MM.1S (cell line): ENCODE measurements at regions not wholly inside any gene's neighbourhood (a gene's known extent, or its start where the extent isn't known, plus 50 kb on each side); places are given as distances from the start of the nearest gene placed in this dataset.

ENCODE experiments used
- DNase-seq: peaks from one replicate; pipeline ENCODE4 v3.0.0-alpha.2; 2015
- H2AFZ ChIP-seq: fragments of 300-600 bp; sonication (generic); 2 replicates; pipeline ENCODE4 v1.6.0; 2016; ENCODE audit warnings: antibody characterized with exemption, low read length
- H3F3A ChIP-seq: fragments of 300-600 bp; sonication (generic); 2 replicates; pipeline ENCODE4 v1.6.1; 2016; ENCODE audit warnings: mild to moderate bottlenecking, antibody characterized with exemption, low read length, moderate library complexity, mixed read lengths; ENCODE audit not compliant: insufficient read depth
- H3K27ac ChIP-seq: fragments of 300-600 bp; sonication (generic); 2 replicates; pipeline ENCODE4 v1.5.1; 2016; ENCODE audit warnings: mild to moderate bottlenecking, low read length
- H3K27me3 ChIP-seq: fragments of 300-600 bp; sonication (generic); replicated peaks from 2 replicates; pipeline ENCODE4 v1.6.0; 2016; ENCODE audit warnings: low read length; ENCODE audit not compliant: insufficient read depth
- H3K36me3 ChIP-seq: fragments of 300-600 bp; sonication (generic); replicated peaks from 2 replicates; pipeline ENCODE4 v1.6.1; 2016; ENCODE audit warnings: mild to moderate bottlenecking, low read length, mixed read lengths; ENCODE audit not compliant: insufficient read depth
- H3K4me1 ChIP-seq: fragments of 300-600 bp; sonication (generic); 2 replicates; pipeline ENCODE4 v1.6.1; 2016; ENCODE audit warnings: low read length, mixed read lengths
- H3K4me2 ChIP-seq: fragments of 300-600 bp; sonication (generic); 2 replicates; pipeline ENCODE4 v1.6.0; 2016; ENCODE audit warnings: low read depth, low read length
- H3K4me3 ChIP-seq: fragments of 300-600 bp; sonication (generic); 2 replicates; pipeline ENCODE4 v1.5.1; 2016; ENCODE audit warnings: low read length, mixed read lengths
- H3K79me2 ChIP-seq: fragments of 300-600 bp; sonication (generic); 2 replicates; pipeline ENCODE4 v1.6.1; 2016; ENCODE audit warnings: mixed run types, low read length, mixed read lengths
- H3K9ac ChIP-seq: fragments of 300-600 bp; sonication (generic); 2 replicates; pipeline ENCODE4 v1.6.1; 2016; ENCODE audit warnings: low read length, mixed read lengths
- H3K9me2 ChIP-seq: fragments of 300-600 bp; sonication (generic); replicated peaks from 2 replicates; pipeline ENCODE4 v1.6.1; 2016; ENCODE audit warnings: mild to moderate bottlenecking, low read length, mixed read lengths; ENCODE audit not compliant: insufficient read depth
- H3K9me3 ChIP-seq: fragments of 300-600 bp; sonication (generic); replicated peaks from 2 replicates; pipeline ENCODE4 v1.6.1; 2016; ENCODE audit warnings: mild to moderate bottlenecking, low read length, mixed read lengths; ENCODE audit not compliant: insufficient read depth
- H4K20me1 ChIP-seq: fragments of 300-600 bp; sonication (generic); 2 replicates; pipeline ENCODE4 v1.6.1; 2016; ENCODE audit warnings: mild to moderate bottlenecking, low read length, moderate library complexity, mixed read lengths; ENCODE audit not compliant: insufficient read depth
- CTCF ChIP-seq: fragments of 300-600 bp; sonication (generic); IDR thresholded peaks from 2 replicates; pipeline ENCODE4 v1.5.1; 2016; ENCODE audit warnings: antibody characterized with exemption, low read length, mixed read lengths
- EZH2 ChIP-seq: fragments of 300-600 bp; sonication (generic); optimal IDR thresholded peaks from 2 replicates; pipeline ENCODE3; 2017; ENCODE audit warnings: low read depth, mild to moderate bottlenecking, antibody characterized with exemption, low read length, mixed read lengths
- EZH2phosphoT487 ChIP-seq: fragments of 300-600 bp; sonication (generic); IDR thresholded peaks from 2 replicates; pipeline ENCODE4 v1.6.1; 2018; ENCODE audit warnings: antibody characterized with exemption, low read length

GRCh38 chr1:222987674-222988076 lies 155.4 kb downstream of the TLR5 start:
- Histone ChIP-seq H3K9me3 (no peaks in the 10 kb centered on the region), H4K20me1 (no peaks in the 10 kb centered on the region), H3K27me3 (no peaks in the 10 kb centered on the region), H3K9me2 (no peaks in the 10 kb centered on the region), H2AFZ (no peak overlapping the region), H3K4me3 (no peak overlapping the region), H3F3A (no peaks in the 10 kb centered on the region), H3K79me2 (no peaks in the 10 kb centered on the region), H3K4me1 (no peaks in the 10 kb centered on the region), H3K4me2 (no peak overlapping the region), H3K9ac (no peak overlapping the region), H3K36me3 (no peaks in the 10 kb centered on the region), H3K27ac (no peak overlapping the region)
- DNase-seq, result no peak
- no peak for TF ChIP-seq EZH2
- TF ChIP-seq EZH2phosphoT487, result no peak
- no peak for TF ChIP-seq CTCF

GRCh38 chr1:222989443-222989842 lies 153.6 kb downstream of the TLR5 start:
- no peak overlapping the region for H3K9ac ChIP-seq
- no peak for TF ChIP-seq EZH2phosphoT487
- no peak for TF ChIP-seq CTCF
- no peak for TF ChIP-seq EZH2
- H3F3A ChIP-seq, result no peaks in the 10 kb centered on the region
- H3K9me3 ChIP-seq, result no peaks in the 10 kb centered on the region
- no peaks in the 10 kb centered on the region for H3K79me2 ChIP-seq
- no peaks in the 10 kb centered on the region for H3K36me3 ChIP-seq
- H3K27me3 ChIP-seq, result no peaks in the 10 kb centered on the region
- no peak overlapping the region for H2AFZ ChIP-seq
- H3K4me3 ChIP-seq, result no peak overlapping the region
- no peak for DNase-seq
- no peaks in the 10 kb centered on the region for H3K4me1 ChIP-seq
- H3K4me2 ChIP-seq, result no peak overlapping the region
- no peak overlapping the region for H3K27ac ChIP-seq
- no peaks in the 10 kb centered on the region for H4K20me1 ChIP-seq
- H3K9me2 ChIP-seq, result no peaks in the 10 kb centered on the region

DNA sequence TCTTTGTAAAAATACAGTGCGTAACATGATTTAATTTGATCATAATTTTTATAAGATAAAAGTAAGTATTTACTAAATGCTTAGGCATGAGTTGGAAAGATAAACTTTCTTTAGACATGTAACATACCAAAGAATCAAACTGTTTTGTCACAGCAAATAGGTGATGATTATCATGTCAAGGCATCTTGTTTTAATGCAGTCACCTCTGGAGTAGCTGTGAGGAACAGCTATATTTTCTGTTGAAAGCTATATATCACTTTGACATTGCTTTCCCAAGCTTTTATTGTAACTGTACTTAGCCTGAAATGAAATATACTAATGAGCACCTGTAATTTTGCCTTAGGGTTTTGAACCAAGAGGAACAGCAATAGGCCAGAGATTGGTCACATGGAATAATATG lies 151.9 kb downstream of the TLR5 start:
- DNase-seq, result no peak
- Histone ChIP-seq H3K4me1 (no peaks in the 10 kb centered on the region), H3K9ac (no peak overlapping the region), H3K4me3 (no peak overlapping the region), H3K27me3 (no peaks in the 10 kb centered on the region), H3K27ac (no peak overlapping the region), H3F3A (no peaks in the 10 kb centered on the region), H3K36me3 (no peaks in the 10 kb centered on the region), H3K4me2 (no peak overlapping the region), H4K20me1 (no peaks in the 10 kb centered on the region), H3K9me2 (no peaks in the 10 kb centered on the region), H2AFZ (no peak overlapping the region), H3K79me2 (no peaks in the 10 kb centered on the region), H3K9me3 (no peaks in the 10 kb centered on the region)
- TF ChIP-seq CTCF, result no peak
- no peak for TF ChIP-seq EZH2phosphoT487
- TF ChIP-seq EZH2, result no peak

GRCh38 chr1:222991908-222992307 lies 151.1 kb downstream of the TLR5 start:
- Histone ChIP-seq H3K4me1 (no peaks in the 10 kb centered on the region), H3K27ac (no peak overlapping the region), H3K36me3 (no peaks in the 10 kb centered on the region), H3K27me3 (no peaks in the 10 kb centered on the region), H3K79me2 (no peaks in the 10 kb centered on the region), H2AFZ (no peak overlapping the region), H3K9ac (no peak overlapping the region), H4K20me1 (no peaks in the 10 kb centered on the region), H3F3A (no peaks in the 10 kb centered on the region), H3K9me3 (no peaks in the 10 kb centered on the region), H3K9me2 (no peaks in the 10 kb centered on the region), H3K4me2 (no peak overlapping the region), H3K4me3 (no peak overlapping the region)
- DNase-seq, result no peak
- TF ChIP-seq EZH2phosphoT487, result no peak
- TF ChIP-seq CTCF, result no peak
- TF ChIP-seq EZH2, result no peak
